HCT116 (cell line): ENCODE measurements at regions not wholly inside any gene's neighbourhood (a gene's known extent, or its start where the extent isn't known, plus 50 kb on each side); places are given as distances from the start of the nearest gene placed in this dataset.

Experiments used
- ATAC-seq: fragments of 200-7000 bp; cut with Tn5 transposase; 2 replicates; pipeline ENCODE4 v1.9.1; 2020; ENCODE audit warnings: mild to moderate bottlenecking, moderate library complexity
- BruUV-seq: library from RNA; stranded (reverse); fragments of 400-500 nt; replicated peaks from 2 replicates; lab custom pipeline; 2021; lab: Mats Ljungman, UMichigan
- CTCF ChIA-PET: fragments of 300-600 bp; sonication (Branson Sonifier 250); formaldehyde crosslinking; loops from one replicate; lab custom pipeline; 2021; ENCODE audit warnings: antibody characterized with exemption; lab: Charles Lee
- POLR2A ChIA-PET: fragments of 300-600, 350-600 bp; sonication (Branson Sonifier 250); formaldehyde crosslinking; loops from one replicate; lab custom pipeline; 2021; ENCODE audit warnings: antibody characterized with exemption; lab: Charles Lee
- RAD21 ChIA-PET, 2 experiments: fragments of 300-600 bp; sonication (Branson Sonifier 250); formaldehyde crosslinking; loops; one replicate each; lab custom pipeline; 2023; ENCODE audit warnings: low total read pairs in 2 of 2; ENCODE audit not compliant: uncharacterized antibody in 2 of 2, unreplicated experiment in 2 of 2, low non-redundant PET in 1 of 2; lab: Charles Lee
- DNase-seq: peaks from one replicate; pipeline ENCODE4 v3.0.0-alpha.2; 2010; ENCODE audit warnings: low read depth, low spot score
- H2AFZ ChIP-seq: fragments of 200-600 bp; shearing (Covaris generic), sonication (generic); 2 replicates; pipeline ENCODE4 v1.6.1; 2017; ENCODE audit warnings: low read depth, mixed run types, mixed read lengths, antibody characterized with exemption, low read length; ENCODE audit not compliant: poor library complexity, severe bottlenecking
- H3K27ac ChIP-seq: 2 replicates; pipeline ENCODE4 v1.5.1; 2012; ENCODE audit warnings: low read depth, low read length
- H3K27me3 ChIP-seq: fragments of 200-600 bp; sonication (generic); 2 replicates; pipeline ENCODE4 v1.6.1; 2016; ENCODE audit warnings: mixed run types, low read length, mixed read lengths; ENCODE audit not compliant: insufficient read depth
- H3K36me3 ChIP-seq, 2 experiments: fragments of 200-500 bp in 1 of 2; fragments of 200-600 bp in 1 of 2; sonication (Bioruptor generic) in 1 of 2; sonication (generic) in 1 of 2; 2 replicates each; pipeline versions ENCODE4 v1.5.1 to v1.6.1; 2014 to 2016; ENCODE audit warnings: low read length in 2 of 2, inconsistent platforms in 1 of 2, mixed read lengths in 1 of 2, mixed run types in 1 of 2; ENCODE audit not compliant: insufficient read depth in 2 of 2, control insufficient read depth in 1 of 2
- H3K4me1 ChIP-seq, 2 experiments: fragments of 200-600 bp in 1 of 2; sonication (generic) in 1 of 2; 2 replicates each; pipeline versions ENCODE4 v1.5.1 to v1.6.1; 2012 to 2017; ENCODE audit warnings: low read length in 2 of 2, inconsistent platforms in 1 of 2, mild to moderate bottlenecking in 1 of 2, mixed read lengths in 1 of 2, mixed run types in 1 of 2, moderate library complexity in 1 of 2; ENCODE audit not compliant: insufficient read depth in 2 of 2, control insufficient read depth in 1 of 2
- H3K4me2 ChIP-seq: fragments of 200-600 bp; sonication (generic); 2 replicates; pipeline ENCODE4 v1.6.1; 2017; ENCODE audit warnings: mixed run types, low read length, mixed read lengths
- H3K4me3 ChIP-seq, 2 experiments: fragments of 200-600 bp in 1 of 2; sonication (generic) in 1 of 2; replicated peaks in 1 of 2; 2 replicates each; pipeline ENCODE4 v1.5.1; 2011 to 2016; ENCODE audit warnings: low read length in 2 of 2, control low read depth in 1 of 2, low read depth in 1 of 2, mild to moderate bottlenecking in 1 of 2, mixed read lengths in 1 of 2, mixed run types in 1 of 2
- H3K79me2 ChIP-seq: fragments of 200-600 bp; sonication (generic); 2 replicates; pipeline ENCODE4 v1.6.1; 2017; ENCODE audit warnings: mild to moderate bottlenecking, mixed run types, low read length, moderate library complexity, mixed read lengths; ENCODE audit not compliant: insufficient read depth
- H3K9ac ChIP-seq: fragments of 200-600 bp; sonication (generic); 2 replicates; pipeline ENCODE4 v1.6.1; 2016; ENCODE audit warnings: low read length, mixed read lengths
- H3K9me2 ChIP-seq: fragments of 200-600 bp; sonication (generic), shearing (Covaris generic); 2 replicates; pipeline ENCODE4 v1.6.1; 2017; ENCODE audit warnings: mixed run types, mild to moderate bottlenecking, moderate library complexity; ENCODE audit not compliant: insufficient read depth
- H3K9me3 ChIP-seq, 2 experiments: fragments of 200-500 bp in 1 of 2; fragments of 200-600 bp in 1 of 2; sonication (Bioruptor generic) in 1 of 2; sonication (generic) in 1 of 2; 2 replicates each; pipeline ENCODE4 v1.6.1; 2014 to 2017; ENCODE audit warnings: low read length in 2 of 2, mixed read lengths in 2 of 2, inconsistent platforms in 1 of 2, low read depth in 1 of 2, mild to moderate bottlenecking in 1 of 2, mixed run types in 1 of 2, moderate library complexity in 1 of 2; ENCODE audit not compliant: control insufficient read depth in 1 of 2, insufficient read depth in 1 of 2
- H4K20me1 ChIP-seq: fragments of 200-600 bp; sonication (generic), shearing (Covaris generic); 2 replicates; pipeline ENCODE4 v1.6.1; 2017; ENCODE audit warnings: mixed run types, mild to moderate bottlenecking, moderate library complexity; ENCODE audit not compliant: insufficient read depth
- CBX3 ChIP-seq: IDR thresholded peaks from 2 replicates; pipeline ENCODE4 v1.6.1; 2012; ENCODE audit warnings: low read depth
- EZH2phosphoT487 ChIP-seq: fragments of 200-600 bp; IDR thresholded peaks from 2 replicates; pipeline ENCODE4 v1.6.1; 2018; ENCODE audit warnings: antibody characterized with exemption, borderline replicate concordance
- JUND ChIP-seq: IDR thresholded peaks from 2 replicates; pipeline ENCODE4 v1.6.1; 2012
- POLR2AphosphoS5 ChIP-seq: IDR thresholded peaks from 2 replicates; pipeline ENCODE4 v1.6.1; 2011; ENCODE audit warnings: mild to moderate bottlenecking, low read depth, low read length, moderate library complexity
- SP1 ChIP-seq: IDR thresholded peaks from 2 replicates; pipeline ENCODE4 v1.6.1; 2012; ENCODE audit warnings: low read depth
- intact Hi-C: fragments of 100-400 bp; cut with micrococcal nuclease; formaldehyde crosslinking; loops from 2 replicates; pipeline ENCODE4 v1.10.0; 2022
- TF ChIP-seq, protein P1 (sequence below): IDR thresholded peaks from 2 replicates; pipeline ENCODE4 v1.6.1; 2012
- TF ChIP-seq, protein P2 (sequence below): IDR thresholded peaks from 2 replicates; pipeline ENCODE4 v1.6.1; 2012
- TF ChIP-seq, protein P3 (sequence below): IDR thresholded peaks from 2 replicates; pipeline ENCODE4 v1.6.1; 2012; ENCODE audit warnings: low read depth
- TF ChIP-seq, protein P4 (sequence below): IDR thresholded peaks from 2 replicates; pipeline ENCODE4 v1.6.1; 2011; ENCODE audit warnings: mild to moderate bottlenecking, low read length, moderate library complexity; ENCODE audit not compliant: insufficient replicate concordance; ENCODE audit errors: extremely low read depth

DNA sequence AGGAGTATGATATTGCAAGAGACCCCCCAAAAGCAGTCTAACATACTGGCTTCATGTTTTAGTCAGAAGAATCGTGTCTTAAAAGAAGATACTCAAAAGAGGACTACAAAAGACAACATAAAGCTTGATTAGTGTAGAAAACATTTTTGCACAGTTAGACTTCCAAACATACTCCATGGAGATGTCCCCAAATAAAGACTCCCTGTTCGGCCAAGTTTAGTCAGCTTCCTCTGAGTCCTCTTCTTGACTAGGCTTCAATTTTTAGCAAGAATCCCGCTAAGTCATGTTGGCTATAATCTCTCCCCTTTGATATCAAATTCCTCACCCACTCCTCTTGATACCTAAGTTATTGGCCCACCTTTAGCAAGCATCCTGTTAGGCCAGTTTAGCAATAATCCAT is 298.0 kb downstream of the RMST start:
- no TSS peak for BruUV-seq
- Histone ChIP-seq H3K9me3 (no peaks in the 10 kb centered on the region), H3K4me3 (no peak overlapping the region), H3K27me3 (peaks cover 18% of the 10 kb centered on the region), H3K27ac (no peak overlapping the region), H3K79me2 (no peaks in the 10 kb centered on the region), H4K20me1 (no peaks in the 10 kb centered on the region), H3K9ac (no peak overlapping the region), H2AFZ (no peak overlapping the region), H3K4me1 (no peaks in the 10 kb centered on the region), H3K36me3 (no peaks in the 10 kb centered on the region), H3K9me2 (no peaks in the 10 kb centered on the region), H3K4me2 (no peak overlapping the region)
- ChIA-PET CTCF (no interaction called here), RAD21 (no interaction called here), POLR2A (no interaction called here)
- intact Hi-C loops: no loop called here
- ATAC-seq (no peak), DNase-seq (no peak)
- TF ChIP-seq JUND (no peak), CBX3 (no peak), EZH2phosphoT487 (no peak), POLR2AphosphoS5 (no peak), SP1 (no peak)
- TF ChIP-seq, protein P1, sequence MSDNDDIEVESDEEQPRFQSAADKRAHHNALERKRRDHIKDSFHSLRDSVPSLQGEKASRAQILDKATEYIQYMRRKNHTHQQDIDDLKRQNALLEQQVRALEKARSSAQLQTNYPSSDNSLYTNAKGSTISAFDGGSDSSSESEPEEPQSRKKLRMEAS: no peak
- TF ChIP-seq, protein P2, sequence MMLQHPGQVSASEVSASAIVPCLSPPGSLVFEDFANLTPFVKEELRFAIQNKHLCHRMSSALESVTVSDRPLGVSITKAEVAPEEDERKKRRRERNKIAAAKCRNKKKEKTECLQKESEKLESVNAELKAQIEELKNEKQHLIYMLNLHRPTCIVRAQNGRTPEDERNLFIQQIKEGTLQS: no peak
- TF ChIP-seq, protein P3, sequence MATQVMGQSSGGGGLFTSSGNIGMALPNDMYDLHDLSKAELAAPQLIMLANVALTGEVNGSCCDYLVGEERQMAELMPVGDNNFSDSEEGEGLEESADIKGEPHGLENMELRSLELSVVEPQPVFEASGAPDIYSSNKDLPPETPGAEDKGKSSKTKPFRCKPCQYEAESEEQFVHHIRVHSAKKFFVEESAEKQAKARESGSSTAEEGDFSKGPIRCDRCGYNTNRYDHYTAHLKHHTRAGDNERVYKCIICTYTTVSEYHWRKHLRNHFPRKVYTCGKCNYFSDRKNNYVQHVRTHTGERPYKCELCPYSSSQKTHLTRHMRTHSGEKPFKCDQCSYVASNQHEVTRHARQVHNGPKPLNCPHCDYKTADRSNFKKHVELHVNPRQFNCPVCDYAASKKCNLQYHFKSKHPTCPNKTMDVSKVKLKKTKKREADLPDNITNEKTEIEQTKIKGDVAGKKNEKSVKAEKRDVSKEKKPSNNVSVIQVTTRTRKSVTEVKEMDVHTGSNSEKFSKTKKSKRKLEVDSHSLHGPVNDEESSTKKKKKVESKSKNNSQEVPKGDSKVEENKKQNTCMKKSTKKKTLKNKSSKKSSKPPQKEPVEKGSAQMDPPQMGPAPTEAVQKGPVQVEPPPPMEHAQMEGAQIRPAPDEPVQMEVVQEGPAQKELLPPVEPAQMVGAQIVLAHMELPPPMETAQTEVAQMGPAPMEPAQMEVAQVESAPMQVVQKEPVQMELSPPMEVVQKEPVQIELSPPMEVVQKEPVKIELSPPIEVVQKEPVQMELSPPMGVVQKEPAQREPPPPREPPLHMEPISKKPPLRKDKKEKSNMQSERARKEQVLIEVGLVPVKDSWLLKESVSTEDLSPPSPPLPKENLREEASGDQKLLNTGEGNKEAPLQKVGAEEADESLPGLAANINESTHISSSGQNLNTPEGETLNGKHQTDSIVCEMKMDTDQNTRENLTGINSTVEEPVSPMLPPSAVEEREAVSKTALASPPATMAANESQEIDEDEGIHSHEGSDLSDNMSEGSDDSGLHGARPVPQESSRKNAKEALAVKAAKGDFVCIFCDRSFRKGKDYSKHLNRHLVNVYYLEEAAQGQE: no peak
- TF ChIP-seq, protein P4, sequence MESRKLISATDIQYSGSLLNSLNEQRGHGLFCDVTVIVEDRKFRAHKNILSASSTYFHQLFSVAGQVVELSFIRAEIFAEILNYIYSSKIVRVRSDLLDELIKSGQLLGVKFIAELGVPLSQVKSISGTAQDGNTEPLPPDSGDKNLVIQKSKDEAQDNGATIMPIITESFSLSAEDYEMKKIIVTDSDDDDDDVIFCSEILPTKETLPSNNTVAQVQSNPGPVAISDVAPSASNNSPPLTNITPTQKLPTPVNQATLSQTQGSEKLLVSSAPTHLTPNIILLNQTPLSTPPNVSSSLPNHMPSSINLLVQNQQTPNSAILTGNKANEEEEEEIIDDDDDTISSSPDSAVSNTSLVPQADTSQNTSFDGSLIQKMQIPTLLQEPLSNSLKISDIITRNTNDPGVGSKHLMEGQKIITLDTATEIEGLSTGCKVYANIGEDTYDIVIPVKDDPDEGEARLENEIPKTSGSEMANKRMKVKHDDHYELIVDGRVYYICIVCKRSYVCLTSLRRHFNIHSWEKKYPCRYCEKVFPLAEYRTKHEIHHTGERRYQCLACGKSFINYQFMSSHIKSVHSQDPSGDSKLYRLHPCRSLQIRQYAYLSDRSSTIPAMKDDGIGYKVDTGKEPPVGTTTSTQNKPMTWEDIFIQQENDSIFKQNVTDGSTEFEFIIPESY: no peak
